ENCODE measurements at regions not wholly inside any gene's neighbourhood (a gene's known extent, or its start where the extent isn't known, plus 50 kb on each side); places are given as distances from the start of the nearest gene placed in this dataset.

DNA sequence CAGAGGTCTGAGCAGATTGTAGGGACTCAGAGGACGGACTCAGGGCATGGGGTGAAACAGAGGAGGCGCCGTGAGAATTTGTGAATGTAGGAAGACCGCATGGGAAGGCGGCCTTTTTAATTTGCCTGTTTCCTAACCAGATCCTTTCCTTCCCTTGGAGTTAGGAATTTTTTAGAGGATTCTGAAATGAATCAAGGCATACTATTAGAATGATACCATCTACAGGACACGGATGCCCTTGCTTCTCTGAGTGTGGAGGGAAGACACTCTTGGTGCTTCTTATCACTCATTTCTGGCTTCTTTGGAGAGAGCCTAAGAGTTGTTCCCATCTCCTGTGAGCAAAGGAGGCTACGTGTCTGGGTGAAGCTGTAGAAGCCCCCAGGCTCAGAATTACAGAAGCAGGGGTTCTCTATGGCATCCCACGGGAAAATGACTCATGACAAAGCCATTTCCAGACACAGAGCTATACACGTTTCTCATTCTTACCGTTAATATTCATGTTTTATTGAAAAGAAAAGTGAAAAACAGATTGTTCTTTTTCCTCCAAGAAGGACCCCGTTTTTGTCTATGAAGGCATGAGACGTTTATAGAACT is 148.5 kb downstream of the EDN3 start:
- H3K27me3 ChIP-seq (ENCODE audit: control insufficient read depth in 2 of 2, insufficient read depth in 2 of 2, low read length in 2 of 2) = peaks cover 19 to 33% of the 10 kb centered on the region in 2 experiments; a peak in 4 of 5 replicates

More for the DNA sequence above, 148.5 kb downstream of the EDN3 start:
- in situ Hi-C loops (cut with MboI) (no loop called here), intact Hi-C loops (cut with micrococcal nuclease) (no loop called here)
- 1% methylated on average over 12 of the region's 12 CpGs for WGBS (ENCODE audit: insufficient coverage, low coverage, missing lambda C conversion rate)
- no peaks in the 10 kb centered on the region for H3K4me1 ChIP-seq (replicated peaks in 1 of 2; ENCODE audit: control insufficient read depth in 2 of 2, insufficient read depth in 2 of 2, low read length in 2 of 2)
- POLR2A ChIA-PET = interaction anchor here (0.9 kb wide), 1 partner anchor 132 kb away, joined by 4 read pairs; no protein-coding TSS in a partner anchor
- H3K27ac ChIP-seq (ENCODE audit: extremely low read depth, low read depth, low read length) = no peak overlapping the region
- H3K4me3 ChIP-seq = no peak overlapping the region
- H2AFZ ChIP-seq (ENCODE audit: low read depth, low read length) = no peak overlapping the region
- no peaks in the 10 kb centered on the region for H3K79me2 ChIP-seq (ENCODE audit: control insufficient read depth, insufficient read depth, low read length)
- no peak overlapping the region for H3K4me2 ChIP-seq (ENCODE audit: insufficient read depth, low read length)
- no peak overlapping the region for H3K9ac ChIP-seq (ENCODE audit: insufficient read depth in 1 of 2, low read depth in 2 of 2, low read length in 2 of 2)
- no TSS peak for BruUV-seq (replicated peaks)
- H4K20me1 ChIP-seq (replicated peaks; ENCODE audit: control insufficient read depth, insufficient read depth, low read length) = no peaks in the 10 kb centered on the region
- no peaks in the 10 kb centered on the region for H3K36me3 ChIP-seq (ENCODE audit: control insufficient read depth, insufficient read depth, low read length)
- no peaks in the 10 kb centered on the region for H3K9me1 ChIP-seq (ENCODE audit: control insufficient read depth, insufficient read depth, low read length)
- DNase-seq (ENCODE audit: extremely low read depth in 1 of 4, low spot score in 3 of 4) = no peak
- CTCF ChIA-PET (ENCODE audit: low intra/inter-chr PET ratio) = no interaction called here
- no peaks in the 10 kb centered on the region for H3K9me3 ChIP-seq (replicated peaks; ENCODE audit: control insufficient read depth, insufficient read depth, low read depth, low read length)
- no peak for FAIRE-seq
- TF ChIP-seq, protein P1, sequence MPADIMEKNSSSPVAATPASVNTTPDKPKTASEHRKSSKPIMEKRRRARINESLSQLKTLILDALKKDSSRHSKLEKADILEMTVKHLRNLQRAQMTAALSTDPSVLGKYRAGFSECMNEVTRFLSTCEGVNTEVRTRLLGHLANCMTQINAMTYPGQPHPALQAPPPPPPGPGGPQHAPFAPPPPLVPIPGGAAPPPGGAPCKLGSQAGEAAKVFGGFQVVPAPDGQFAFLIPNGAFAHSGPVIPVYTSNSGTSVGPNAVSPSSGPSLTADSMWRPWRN (IDR thresholded peaks at IDR 0.05; ENCODE audit: low read depth) = no peak
- TF ChIP-seq HNRNPH1 (optimal IDR thresholded peaks at IDR 0.05; ENCODE audit: low read depth, low read length) (no peak), CAMTA2 (CRISPR knock-in tag; conservative IDR thresholded peaks at IDR 0.05) (no peak), ILF3 (IDR thresholded peaks at IDR 0.05; ENCODE audit: borderline replicate concordance) (no peak), TBP (optimal IDR thresholded peaks at IDR 0.05; ENCODE audit: low read depth, low read length) (no peak), POLR2AphosphoS2 (IDR thresholded peaks at IDR 0.05; ENCODE audit: low read length) (no peak), PURB (CRISPR knock-in tag; IDR thresholded peaks at IDR 0.05; ENCODE audit: low read depth) (no peak), EP300 (IDR thresholded peaks at IDR 0.05; ENCODE audit: low read length) (no peak), SOX6 (IDR thresholded peaks at IDR 0.05) (no peak), CBFA2T3 (IDR thresholded peaks at IDR 0.05) (no peak), CBX8 (IDR thresholded peaks at IDR 0.05; ENCODE audit: borderline replicate concordance, extremely low read depth, low read depth, low read length, poor library complexity, severe bottlenecking) (no peak), ZNF395 (CRISPR knock-in tag; IDR thresholded peaks at IDR 0.05) (no peak)
- TF ChIP-seq, protein P2, sequence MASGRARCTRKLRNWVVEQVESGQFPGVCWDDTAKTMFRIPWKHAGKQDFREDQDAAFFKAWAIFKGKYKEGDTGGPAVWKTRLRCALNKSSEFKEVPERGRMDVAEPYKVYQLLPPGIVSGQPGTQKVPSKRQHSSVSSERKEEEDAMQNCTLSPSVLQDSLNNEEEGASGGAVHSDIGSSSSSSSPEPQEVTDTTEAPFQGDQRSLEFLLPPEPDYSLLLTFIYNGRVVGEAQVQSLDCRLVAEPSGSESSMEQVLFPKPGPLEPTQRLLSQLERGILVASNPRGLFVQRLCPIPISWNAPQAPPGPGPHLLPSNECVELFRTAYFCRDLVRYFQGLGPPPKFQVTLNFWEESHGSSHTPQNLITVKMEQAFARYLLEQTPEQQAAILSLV (tag; IDR thresholded peaks at IDR 0.05) = no peak
- ATAC-seq = no peak

Measured in K562 (cell line).